Stimulated activated CD8-positive, alpha-beta memory T cell treated with anti-CD3 and anti-CD28 coated beads, Interleukin-4, amount 100 ng/mL, for 1 hour (primary cell): ENCODE measurements at regions not wholly inside any gene's neighbourhood (a gene's known extent, or its start where the extent isn't known, plus 50 kb on each side); places are given as distances from the start of the nearest gene placed in this dataset.

Experiments
- DNase-seq, 2 donors: peaks; one replicate each; pipeline ENCODE4 v3.0.0-alpha.2; 2020; ENCODE audit warnings: low read depth in 2 of 2, low spot score in 1 of 2

- no peak for DNase-seq
These were observed 309.2 kb upstream of the ZMIZ1 start for GRCh38 chr10:78759456-78760120.

DNA sequence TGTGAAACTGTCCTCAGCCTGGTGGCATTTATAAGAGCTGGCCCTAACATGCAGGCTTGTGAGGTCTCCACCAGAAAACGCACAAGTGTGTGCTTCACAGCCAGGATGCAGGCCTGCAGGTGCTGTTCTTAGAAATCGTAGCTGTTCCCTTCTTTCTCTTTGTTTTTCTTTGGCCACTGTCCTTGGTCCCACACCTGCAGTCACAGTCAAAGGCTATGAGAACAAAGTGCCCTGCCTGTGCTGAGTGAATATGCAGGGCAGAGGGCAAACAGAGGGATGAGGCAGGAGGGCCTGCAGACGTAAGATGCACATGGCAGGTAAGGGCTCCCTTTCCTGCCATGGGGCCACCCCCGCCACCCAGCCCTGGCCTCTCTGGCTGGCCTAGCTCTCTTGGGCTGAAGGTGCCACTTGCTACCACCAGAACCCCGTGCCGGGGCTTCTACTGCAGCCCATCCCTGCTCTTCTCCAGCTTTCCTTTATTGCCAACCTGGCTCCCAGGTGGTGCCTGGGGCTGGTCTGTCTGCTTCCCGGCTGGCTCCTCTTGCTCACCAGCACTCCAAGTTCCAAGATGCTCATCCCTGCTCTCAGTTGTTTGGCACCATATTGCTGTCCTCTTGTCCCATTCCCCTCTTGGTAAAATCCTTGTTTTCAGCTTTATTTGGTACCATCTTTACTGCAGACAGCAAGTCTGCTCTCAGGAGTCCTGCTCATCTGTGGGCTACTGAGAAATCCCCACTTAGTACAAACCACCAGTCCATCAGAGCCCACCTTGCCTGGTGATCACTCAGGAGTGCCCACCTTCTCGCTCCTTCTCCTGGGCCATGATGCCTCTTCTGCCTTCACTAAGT is 308.1 kb upstream of the ZMIZ1 start:
- no peak for DNase-seq

GRCh38 chr10:78761311-78761781 is 307.4 kb upstream of the ZMIZ1 start:
- DNase-seq, result no peak

DNA sequence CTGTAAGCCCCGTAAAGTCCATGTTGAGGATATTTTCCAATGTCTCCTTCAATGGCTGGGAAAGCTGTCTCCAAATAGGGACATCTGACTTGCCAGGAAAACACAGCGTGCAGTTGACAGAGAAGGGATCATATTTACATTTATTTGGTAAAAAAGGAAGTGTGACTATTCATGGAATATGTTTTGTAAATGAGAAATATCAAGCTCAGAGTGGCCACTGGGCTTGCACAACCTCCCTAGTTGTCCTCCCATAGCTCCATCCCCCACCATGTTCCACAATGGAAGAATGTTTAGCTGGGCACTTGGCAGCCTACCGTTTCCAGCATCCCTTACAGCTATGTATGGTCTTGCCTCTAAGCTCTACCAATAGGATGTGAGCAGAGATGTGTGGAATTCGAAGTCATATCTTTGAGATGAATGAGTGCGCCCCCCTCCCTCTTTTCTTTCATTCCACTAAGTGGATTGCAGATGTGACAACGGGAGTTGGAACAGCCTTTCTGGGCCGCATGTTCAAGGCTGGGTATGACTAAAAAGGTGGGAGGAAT is 306.6 kb upstream of the ZMIZ1 start:
- DNase-seq, result no peak

DNA sequence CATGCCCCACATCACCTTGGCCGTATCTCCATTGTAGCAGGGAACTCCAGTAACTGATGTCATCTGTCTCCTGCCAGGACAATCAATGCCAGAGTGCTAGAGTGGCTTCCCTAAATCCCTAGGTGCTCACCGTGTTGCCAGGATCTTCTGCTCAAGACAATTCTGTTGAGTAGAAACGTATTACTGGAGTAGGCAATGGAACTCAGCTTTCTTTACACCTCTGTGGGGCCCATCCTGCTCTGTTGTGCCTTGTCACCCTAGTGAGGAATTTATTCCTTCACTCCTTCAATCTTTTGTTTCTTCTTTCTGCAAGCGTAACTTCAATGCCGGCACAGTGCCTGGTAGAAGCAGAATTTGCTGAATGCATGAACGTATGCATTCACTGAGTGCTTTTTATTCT is 305.5 kb upstream of the ZMIZ1 start:
- DNase-seq, result no peak

GRCh38 chr10:78763651-78764395 is 304.9 kb upstream of the ZMIZ1 start:
- no peak for DNase-seq

DNA sequence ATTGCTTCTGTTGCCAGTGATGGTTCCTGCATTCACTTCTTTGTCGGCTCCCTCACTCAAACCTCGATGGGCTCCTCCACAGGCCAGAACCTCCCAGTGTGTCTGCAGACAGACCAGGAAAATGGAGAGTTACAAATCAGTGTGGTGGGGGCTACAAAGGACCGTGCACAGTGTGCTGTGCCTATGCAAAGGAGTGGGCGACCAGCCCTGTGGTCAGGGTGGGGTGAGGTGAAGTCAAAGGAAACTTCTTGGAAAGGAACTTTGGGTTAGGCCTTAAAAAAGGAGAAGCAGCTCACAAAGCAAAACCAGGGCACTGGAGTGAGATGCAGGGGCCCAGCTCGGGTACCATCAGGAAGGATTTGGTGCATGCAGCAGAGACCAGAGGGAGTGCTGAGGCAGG is 304.3 kb upstream of the ZMIZ1 start:
- no peak for DNase-seq

- no peak for DNase-seq
These were observed 303.8 kb upstream of the ZMIZ1 start for GRCh38 chr10:78764846-78765430.

GRCh38 chr10:78765726-78766335 is 302.9 kb upstream of the ZMIZ1 start:
- no peak for DNase-seq

DNA sequence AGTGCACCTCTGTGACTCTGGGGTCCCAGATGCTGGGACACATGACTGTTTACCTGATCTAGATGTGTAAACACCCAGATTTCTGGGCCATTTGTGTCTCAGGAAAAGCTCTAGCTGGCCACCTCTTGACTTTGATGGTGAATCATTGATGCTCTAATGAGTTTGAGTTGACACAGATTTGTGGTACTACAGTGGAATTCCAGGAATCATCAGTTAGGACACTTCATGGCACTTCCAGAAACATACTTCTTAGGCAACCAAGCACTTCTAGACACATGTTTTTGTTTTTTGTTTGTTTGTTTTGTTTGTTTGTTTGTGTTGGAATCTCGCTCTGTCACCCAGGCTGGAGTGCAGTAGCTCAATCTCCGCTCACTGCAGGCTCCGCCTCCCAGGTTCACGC is 302.2 kb upstream of the ZMIZ1 start:
- DNase-seq, result no peak

GRCh38 chr10:78768041-78768835 is 300.5 kb upstream of the ZMIZ1 start:
- DNase-seq, result no peak

DNA sequence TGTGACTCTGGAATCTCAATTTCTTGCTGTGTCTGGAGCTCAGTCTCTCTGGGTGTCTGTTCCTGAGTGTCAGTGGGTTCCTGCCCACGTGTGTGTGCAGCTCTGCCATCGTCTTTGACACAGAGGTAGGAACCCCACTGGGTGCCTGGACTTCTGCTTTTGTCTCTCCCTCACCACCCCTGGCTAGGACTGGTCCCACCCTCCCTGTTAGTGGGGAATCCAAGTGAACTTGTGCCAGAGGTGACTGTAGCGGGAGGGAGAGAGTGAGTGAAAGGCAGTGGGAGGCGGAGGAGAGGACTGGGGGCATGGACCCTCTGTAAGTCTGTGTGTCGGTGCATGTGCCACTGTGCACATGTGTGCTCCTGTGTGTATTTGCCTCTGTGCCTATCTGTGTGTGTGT is 299.9 kb upstream of the ZMIZ1 start:
- DNase-seq, result no peak

DNA sequence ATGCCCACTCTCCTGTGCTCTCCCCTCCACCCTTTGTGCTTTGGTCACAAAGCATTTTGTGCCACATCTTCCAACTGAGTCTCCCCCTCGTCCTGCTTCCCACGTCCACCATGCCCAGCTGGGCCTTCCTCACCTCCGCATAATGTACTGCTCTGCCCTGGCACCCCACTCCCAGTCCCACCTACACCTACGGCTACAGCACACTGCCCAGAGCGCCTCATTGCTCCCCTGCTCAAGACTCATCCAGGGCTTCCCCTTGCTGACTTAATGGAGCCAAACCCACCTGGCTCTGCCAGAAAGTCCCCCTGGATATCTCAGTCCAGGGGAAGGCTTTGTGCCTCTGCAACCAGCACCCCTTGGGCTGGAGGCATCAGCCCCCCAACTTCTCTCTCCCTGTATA is 299.2 kb upstream of the ZMIZ1 start:
- DNase-seq, result no peak

DNA sequence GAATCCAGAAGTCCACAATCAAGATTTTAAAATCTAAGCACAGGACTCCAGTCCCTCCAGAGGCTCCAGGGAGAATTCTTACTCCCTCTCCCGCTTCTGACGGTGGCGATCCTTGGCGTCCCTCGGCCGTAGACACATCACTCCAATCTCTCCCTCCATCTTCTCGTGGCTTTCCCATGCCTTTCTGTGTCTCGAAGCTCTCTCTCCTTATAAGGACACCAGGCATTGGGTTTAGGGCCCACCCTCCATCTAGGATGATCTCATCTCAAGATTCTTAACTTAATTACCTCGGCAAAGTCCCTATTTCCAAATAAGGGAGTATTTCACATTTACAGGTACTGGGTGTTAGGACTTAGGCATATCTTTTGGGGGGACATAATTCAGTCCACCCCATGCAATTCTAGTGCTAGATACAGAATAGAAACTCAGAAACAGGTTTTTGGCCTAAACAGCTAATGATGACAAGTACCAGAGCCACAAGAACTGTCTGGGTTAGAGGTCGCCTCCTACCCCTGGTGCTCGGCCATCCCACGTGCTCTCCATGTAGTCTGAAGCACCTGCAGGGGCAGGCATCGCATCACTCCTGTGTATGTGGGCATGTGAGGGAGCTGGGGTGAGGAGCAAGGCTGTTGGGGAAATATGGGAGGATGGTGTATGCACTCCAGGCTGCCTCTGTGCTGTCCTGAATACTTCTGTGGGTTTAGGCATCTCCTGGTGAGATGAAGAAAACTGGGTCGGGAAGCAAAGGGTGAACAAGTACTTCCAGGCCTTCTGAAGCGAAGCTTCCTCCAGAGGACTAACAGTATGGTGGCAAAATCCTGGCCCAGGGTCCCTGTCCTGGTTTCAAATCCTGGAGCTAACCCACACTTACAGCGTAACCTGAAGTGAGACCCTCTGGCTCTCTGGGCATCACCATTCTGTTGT is 298.3 kb upstream of the ZMIZ1 start:
- no peak for DNase-seq

- no peak for DNase-seq
These were observed 297.5 kb upstream of the ZMIZ1 start for GRCh38 chr10:78771260-78771659.

GRCh38 chr10:78771808-78772455 is 296.8 kb upstream of the ZMIZ1 start:
- DNase-seq, result no peak

- DNase-seq, result no peak
These were observed 296.3 kb upstream of the ZMIZ1 start for GRCh38 chr10:78772486-78772885.

DNA sequence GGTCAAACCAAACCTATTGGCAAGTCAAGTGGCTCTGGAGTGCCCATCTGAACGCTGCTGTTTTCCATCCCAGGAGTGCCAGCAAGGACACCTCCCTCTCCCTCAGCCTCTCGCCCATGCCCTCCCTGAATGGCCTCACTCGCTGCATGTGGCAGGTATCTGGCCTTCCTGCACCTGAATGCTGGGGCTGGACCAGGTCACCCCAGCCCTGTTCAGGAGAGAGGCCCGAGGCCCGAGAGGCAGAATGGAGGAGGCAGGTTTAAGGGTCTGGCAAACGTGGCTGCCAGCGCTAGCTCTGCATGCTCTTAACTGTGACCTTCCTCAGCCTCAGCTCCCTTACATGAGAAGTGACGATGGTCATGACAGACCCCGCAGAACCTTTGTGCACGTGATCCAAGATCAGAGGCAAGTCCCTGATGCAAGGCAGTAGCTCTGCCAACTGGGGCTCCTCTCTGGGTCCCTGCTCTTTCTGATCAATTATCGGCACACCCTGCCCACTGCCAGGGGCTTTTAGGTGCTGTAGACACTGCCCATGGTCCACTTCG is 295.7 kb upstream of the ZMIZ1 start:
- no peak for DNase-seq
